NCI-H1105 (cell line): ENCODE measurements at regions not wholly inside any gene's neighbourhood (a gene's known extent, or its start where the extent isn't known, plus 50 kb on each side); places are given as distances from the start of the nearest gene placed in this dataset.

Experiments used
- DNase-seq: peaks from one replicate; lab custom pipeline; 2025; lab: John Stamatoyannopoulos, UW

- DNase-seq, result no peak
Observed at GRCh38 chr2:237244976-237245646, 159.4 kb downstream of the COPS8 start.

- no peak for DNase-seq
Observed at GRCh38 chr2:237250599-237250998, 163.4 kb downstream of the COL6A3 start.

- no peak for DNase-seq
Observed at GRCh38 chr2:237251986-237252385, 162.0 kb downstream of the COL6A3 start.

GRCh38 chr2:237253046-237253702 lies 160.8 kb downstream of the COL6A3 start:
- DNase-seq, result no peak

- DNase-seq, result no peak
Observed at GRCh38 chr2:237254369-237254861, 159.5 kb downstream of the COL6A3 start.

- no peak for DNase-seq
Observed at GRCh38 chr2:237254911-237255578, 158.9 kb downstream of the COL6A3 start.

- DNase-seq, result no peak
Observed at GRCh38 chr2:237256887-237257286, 157.1 kb downstream of the COL6A3 start.

- no peak for DNase-seq
Observed at GRCh38 chr2:237257471-237257951, 156.5 kb downstream of the COL6A3 start.

GRCh38 chr2:237258116-237258515 lies 155.8 kb downstream of the COL6A3 start:
- DNase-seq, result no peak

GRCh38 chr2:237258615-237259014 lies 155.3 kb downstream of the COL6A3 start:
- no peak for DNase-seq

- no peak for DNase-seq
Observed at GRCh38 chr2:237259201-237259600, 154.8 kb downstream of the COL6A3 start.

GRCh38 chr2:237260039-237260620 lies 153.8 kb downstream of the COL6A3 start:
- DNase-seq, result no peak

- no peak for DNase-seq
Observed at GRCh38 chr2:237260686-237261085, 153.3 kb downstream of the COL6A3 start.

- no peak for DNase-seq
Observed at GRCh38 chr2:237261327-237261726, 152.6 kb downstream of the COL6A3 start.

- no peak for DNase-seq
Observed at GRCh38 chr2:237262838-237263771, 150.9 kb downstream of the COL6A3 start.

GRCh38 chr2:237264480-237265219 lies 149.3 kb downstream of the COL6A3 start:
- DNase-seq, result no peak

- DNase-seq, result no peak
Observed at GRCh38 chr2:237268004-237268708, 145.8 kb downstream of the COL6A3 start.

- DNase-seq, result no peak
Observed at GRCh38 chr2:237269138-237269875, 144.7 kb downstream of the COL6A3 start.

- no peak for DNase-seq
Observed at GRCh38 chr2:237270520-237270919, 143.4 kb downstream of the COL6A3 start.
